Osteocyte (in vitro differentiated cells): ENCODE measurements at regions not wholly inside any gene's neighbourhood (a gene's known extent, or its start where the extent isn't known, plus 50 kb on each side); places are given as distances from the start of the nearest gene placed in this dataset.

Experiments
- DNase-seq: peaks from one replicate; pipeline ENCODE4 v3.0.0; 2021; ENCODE audit warnings: mixed read lengths; ENCODE audit not compliant: unreplicated experiment; ENCODE audit errors: extremely low spot score
- H3K27ac Mint-ChIP-seq: one replicate; pipeline ENCODE4 v1.8.0; 2021; ENCODE audit warnings: mild to moderate bottlenecking, mixed read lengths; ENCODE audit not compliant: unreplicated experiment
- H3K27me3 Mint-ChIP-seq: one replicate; pipeline ENCODE4 v1.8.0; 2021; ENCODE audit warnings: mixed read lengths; ENCODE audit not compliant: unreplicated experiment
- H3K36me3 Mint-ChIP-seq: one replicate; pipeline ENCODE4 v1.8.0; 2021; ENCODE audit warnings: mixed read lengths; ENCODE audit not compliant: unreplicated experiment
- H3K4me1 Mint-ChIP-seq: one replicate; pipeline ENCODE4 v1.8.0; 2021; ENCODE audit warnings: mixed read lengths; ENCODE audit not compliant: unreplicated experiment
- H3K4me3 Mint-ChIP-seq: one replicate; pipeline ENCODE4 v1.8.0; 2021; ENCODE audit warnings: mild to moderate bottlenecking, moderate library complexity, mixed read lengths; ENCODE audit not compliant: unreplicated experiment
- H3K9me3 Mint-ChIP-seq: one replicate; pipeline ENCODE4 v1.8.0; 2021; ENCODE audit warnings: mixed read lengths; ENCODE audit not compliant: unreplicated experiment
- CTCF ChIP-seq: fragments of 200-600 bp; sonication (generic); IDR thresholded peaks from 2 replicates; pipeline ENCODE4 v1.5.0; 2021; ENCODE audit warnings: antibody characterized with exemption, mild to moderate bottlenecking, moderate library complexity

- H3K4me3 Mint-ChIP-seq, result no peak overlapping the region
- H3K27ac Mint-ChIP-seq, result no peak overlapping the region
- no peak for DNase-seq
- no peaks in the 10 kb centered on the region for H3K27me3 Mint-ChIP-seq
- no peaks in the 10 kb centered on the region for H3K36me3 Mint-ChIP-seq
- H3K9me3 Mint-ChIP-seq, result no peaks in the 10 kb centered on the region
- H3K4me1 Mint-ChIP-seq, result no peaks in the 10 kb centered on the region
- no peak for TF ChIP-seq CTCF
Measured at GRCh38 chr18:70673831-70674230, 385.0 kb downstream of the SOCS6 start.

GRCh38 chr18:70672581-70672980 lies 383.7 kb downstream of the SOCS6 start:
- H3K27me3 Mint-ChIP-seq, result no peaks in the 10 kb centered on the region
- no peak for DNase-seq
- H3K9me3 Mint-ChIP-seq, result no peaks in the 10 kb centered on the region
- H3K4me3 Mint-ChIP-seq, result no peak overlapping the region
- no peak for TF ChIP-seq CTCF
- no peaks in the 10 kb centered on the region for H3K36me3 Mint-ChIP-seq
- no peak overlapping the region for H3K27ac Mint-ChIP-seq
- H3K4me1 Mint-ChIP-seq, result no peaks in the 10 kb centered on the region

- no peak for DNase-seq
- Mint-ChIP-seq H3K9me3 (no peaks in the 10 kb centered on the region), H3K36me3 (no peaks in the 10 kb centered on the region), H3K4me1 (no peaks in the 10 kb centered on the region), H3K27ac (no peak overlapping the region), H3K4me3 (no peak overlapping the region), H3K27me3 (no peaks in the 10 kb centered on the region)
- TF ChIP-seq CTCF, result no peak
Measured at GRCh38 chr18:70671889-70672565, 383.2 kb downstream of the SOCS6 start.

GRCh38 chr18:70666936-70667335 lies 378.1 kb downstream of the SOCS6 start:
- H3K27ac Mint-ChIP-seq, result no peak overlapping the region

GRCh38 chr18:70663141-70663540 lies 374.3 kb downstream of the SOCS6 start:
- Mint-ChIP-seq H3K4me1 (no peaks in the 10 kb centered on the region), H3K36me3 (no peaks in the 10 kb centered on the region), H3K27ac (no peak overlapping the region), H3K4me3 (no peak overlapping the region), H3K9me3 (no peaks in the 10 kb centered on the region), H3K27me3 (no peaks in the 10 kb centered on the region)
- no peak for DNase-seq
- no peak for TF ChIP-seq CTCF

More at GRCh38 chr18:70666936-70667335, 378.1 kb downstream of the SOCS6 start:
- no peak for DNase-seq
- Mint-ChIP-seq H3K36me3 (no peaks in the 10 kb centered on the region), H3K4me1 (no peaks in the 10 kb centered on the region), H3K4me3 (no peak overlapping the region), H3K27me3 (no peaks in the 10 kb centered on the region), H3K9me3 (no peaks in the 10 kb centered on the region)
- TF ChIP-seq CTCF, result no peak
